HepG2 (cell line): ENCODE measurements at regions not wholly inside any gene's neighbourhood (a gene's known extent, or its start where the extent isn't known, plus 50 kb on each side); places are given as distances from the start of the nearest gene placed in this dataset.

Source experiments
- ATAC-seq: fragments of 200-7000 bp; cut with Tn5 transposase; 3 replicates; pipeline ENCODE4 v1.9.1; 2020; ENCODE audit warnings: mild to moderate bottlenecking, moderate library complexity
- BruUV-seq: library from RNA; stranded (reverse); fragments of 400-500 nt; replicated peaks from 2 replicates; lab custom pipeline; 2021; lab: Mats Ljungman, UMichigan
- CTCF ChIA-PET: fragments of 300-600 bp; formaldehyde crosslinking; extraction: SDS; loops from one replicate; lab custom pipeline; 2021; ENCODE audit warnings: low total read pairs, inconsistent platforms, low intra/inter-chr PET ratio; lab: Yijun Ruan, JAX
- POLR2A ChIA-PET: fragments of 350-600 bp; sonication (Branson Sonifier 250); formaldehyde crosslinking; loops from one replicate; lab custom pipeline; 2020; ENCODE audit warnings: antibody characterized with exemption, inconsistent platforms; lab: Yijun Ruan, JAX
- DNase-seq: peaks from one replicate; pipeline ENCODE4 v3.0.0-alpha.2; 2015; ENCODE audit warnings: low spot score
- FAIRE-seq: peaks from 3 replicates; lab custom pipeline; 2011; peaks lifted over from hg19 to GRCh38; lab: Jason Lieb, UNC
- H2AFZ ChIP-seq: one replicate; pipeline ENCODE4 v1.6.1; 2011; ENCODE audit warnings: low read length, inconsistent platforms
- H3K27ac ChIP-seq: fragments of 300-600 bp; 3 replicates; pipeline ENCODE4 v1.8.0; 2011; ENCODE audit warnings: mixed run types, mild to moderate bottlenecking, mixed read lengths, low read length, inconsistent platforms; ENCODE audit not compliant: insufficient read depth; ENCODE audit errors: extremely low read length
- H3K27me3 ChIP-seq, 2 experiments: fragments of 200-600 bp in 1 of 2; 2 replicates in 1 of 2; 3 replicates in 1 of 2; pipeline versions ENCODE4 v1.6.0 to v1.8.0; 2011; ENCODE audit warnings: low read length in 2 of 2, mild to moderate bottlenecking in 2 of 2, moderate library complexity in 2 of 2, inconsistent platforms in 1 of 2; ENCODE audit not compliant: insufficient read depth in 2 of 2, control insufficient read depth in 1 of 2
- H3K36me3 ChIP-seq, 2 experiments: fragments of 200-600 bp in 1 of 2; replicated peaks in 1 of 2; 2 replicates in 1 of 2; 3 replicates in 1 of 2; pipeline versions ENCODE4 v1.5.1 to v1.8.0; 2011; ENCODE audit warnings: low read length in 2 of 2, inconsistent platforms in 1 of 2; ENCODE audit not compliant: insufficient read depth in 2 of 2, control insufficient read depth in 1 of 2
- H3K4me1 ChIP-seq: 2 replicates; pipeline ENCODE4 v1.5.1; 2012; ENCODE audit warnings: low read length, inconsistent platforms; ENCODE audit not compliant: insufficient read depth
- H3K4me2 ChIP-seq: 2 replicates; pipeline ENCODE4 v1.6.0; 2011; ENCODE audit warnings: low read depth, low read length, inconsistent platforms
- H3K4me3 ChIP-seq, 3 experiments: fragments of 200-600 bp in 1 of 3; sonication (generic), shearing (Covaris generic) in 1 of 3; replicated peaks in 1 of 3; 2 replicates each; pipeline ENCODE4 v1.5.1; 2011 to 2016; ENCODE audit warnings: low read length in 3 of 3, inconsistent platforms in 2 of 3, low read depth in 2 of 3, mild to moderate bottlenecking in 2 of 3, control low read depth in 1 of 3, mixed read lengths in 1 of 3; ENCODE audit not compliant: insufficient read depth in 1 of 3
- H3K79me2 ChIP-seq: one replicate; pipeline ENCODE4 v1.6.1; 2011; ENCODE audit warnings: low read length, inconsistent platforms; ENCODE audit not compliant: insufficient read depth
- H3K9ac ChIP-seq: 2 replicates; pipeline ENCODE4 v1.6.0; 2011; ENCODE audit warnings: mild to moderate bottlenecking, low read depth, low read length, inconsistent platforms; ENCODE audit not compliant: insufficient read depth
- H3K9me3 ChIP-seq: 2 replicates; pipeline ENCODE4 v1.5.1; 2012; ENCODE audit warnings: mild to moderate bottlenecking, low read length
- H4K20me1 ChIP-seq: 2 replicates; pipeline ENCODE4 v1.6.0; 2011; ENCODE audit warnings: inconsistent platforms, mild to moderate bottlenecking, low read length, moderate library complexity; ENCODE audit not compliant: insufficient read depth
- CCDC6 ChIP-seq: sonication (generic); formaldehyde crosslinking; IDR thresholded peaks from 2 replicates; pipeline ENCODE4 v1.8.1; 2022; ENCODE audit warnings: mild to moderate bottlenecking, missing genetic modification reagents, moderate library complexity
- CENPBD1 ChIP-seq: sonication (generic); formaldehyde crosslinking; IDR thresholded peaks from 2 replicates; pipeline ENCODE4 v1.8.0; 2022; ENCODE audit warnings: missing genetic modification reagents, low read depth, mild to moderate bottlenecking, borderline replicate concordance
- CHCHD3 ChIP-seq: sonication (generic); formaldehyde crosslinking; IDR thresholded peaks from 2 replicates; pipeline ENCODE4 v1.8.0; 2022; ENCODE audit warnings: mild to moderate bottlenecking, missing genetic modification reagents, moderate library complexity
- CTCF ChIP-seq: sonication (generic); formaldehyde crosslinking; IDR thresholded peaks from 2 replicates; pipeline ENCODE4 v1.5.0; 2020; ENCODE audit warnings: mild to moderate bottlenecking, missing genetic modification reagents, moderate library complexity
- HMG20B ChIP-seq: conservative IDR thresholded peaks from 2 replicates; pipeline ENCODE4 v1.6.1; 2016; ENCODE audit warnings: missing genetic modification reagents, missing compliant biosample characterization
- HMGA1 ChIP-seq: sonication (generic); formaldehyde crosslinking; conservative IDR thresholded peaks from 2 replicates; pipeline ENCODE4 v1.4.0; 2020; ENCODE audit warnings: missing genetic modification reagents
- JUNB ChIP-seq: sonication (generic); formaldehyde crosslinking; IDR thresholded peaks from 2 replicates; pipeline ENCODE4 v1.8.0; 2022; ENCODE audit warnings: missing genetic modification reagents, mild to moderate bottlenecking, borderline replicate concordance
- NFIB ChIP-seq: sonication (generic); formaldehyde crosslinking; IDR thresholded peaks from 2 replicates; pipeline ENCODE4 v1.9.0; 2021; ENCODE audit warnings: missing genetic modification reagents, mild to moderate bottlenecking, borderline replicate concordance
- ZBTB38 ChIP-seq: sonication (generic); formaldehyde crosslinking; IDR thresholded peaks from 2 replicates; pipeline ENCODE4 v1.5.1; 2020; ENCODE audit warnings: mild to moderate bottlenecking, missing genetic modification reagents
- ZFP36 ChIP-seq: fragments of 150-350 bp; IDR thresholded peaks from 2 replicates; pipeline ENCODE4 v1.6.1; 2018; ENCODE audit warnings: borderline replicate concordance, low read length, low read depth; ENCODE audit not compliant: partially characterized antibody
- ZNF205 ChIP-seq: IDR thresholded peaks from 2 replicates; pipeline ENCODE4 v1.6.1; 2018; ENCODE audit warnings: missing biosample characterization, missing genetic modification reagents
- ZNF230 ChIP-seq: sonication (generic); formaldehyde crosslinking; IDR thresholded peaks from 2 replicates; pipeline ENCODE4 v1.4.0; 2020; ENCODE audit warnings: mild to moderate bottlenecking, missing genetic modification reagents
- ZNF292 ChIP-seq: sonication (generic); formaldehyde crosslinking; IDR thresholded peaks from 2 replicates; pipeline ENCODE4 v1.8.1; 2022; ENCODE audit warnings: mild to moderate bottlenecking, low read depth, missing genetic modification reagents, borderline replicate concordance
- ZNF354B ChIP-seq: sonication (generic); formaldehyde crosslinking; IDR thresholded peaks from 2 replicates; pipeline ENCODE4 v1.8.0; 2022; ENCODE audit warnings: mild to moderate bottlenecking, missing genetic modification reagents
- ZNF513 ChIP-seq: sonication (generic); formaldehyde crosslinking; conservative IDR thresholded peaks from 2 replicates; pipeline ENCODE4 v1.5.0; 2020; ENCODE audit warnings: missing genetic modification reagents
- WGBS: methylation state at CpG from one replicate; pipeline ENCODE4 v1.1.6; 2017; ENCODE audit warnings: low lambda C conversion rate; 5-methylcytosine and 5-hydroxymethylcytosine counted together
- in situ Hi-C: cut with HindIII; loops from 2 replicates; pipeline ENCODE4 v1.10.0; 2017; ENCODE audit warnings: low pct_unique_long_range_greater_than_20kb; ENCODE audit not compliant: extremely low pct_ligation_motif_present
- intact Hi-C: fragments of 100-400 bp; cut with micrococcal nuclease; formaldehyde crosslinking; loops from one replicate; pipeline ENCODE4 v1.10.0; 2022; ENCODE audit not compliant: unreplicated experiment
- TF ChIP-seq, protein P1 (sequence below): sonication (generic); formaldehyde crosslinking; IDR thresholded peaks from 2 replicates; pipeline ENCODE4 v1.4.0; 2020; ENCODE audit warnings: missing genetic modification reagents
- TF ChIP-seq, protein P2 (sequence below): conservative IDR thresholded peaks from 2 replicates; pipeline ENCODE4 v1.6.1; 2018; ENCODE audit warnings: missing genetic modification reagents

GRCh38 chrX:128616933-128617332 is 564.7 kb upstream of the ACTRT1 start:
- ChIA-PET CTCF (no interaction called here), POLR2A (no interaction called here)
- Histone ChIP-seq H3K4me3 (no peak overlapping the region), H2AFZ (no peak overlapping the region), H3K79me2 (no peaks in the 10 kb centered on the region), H3K9me3 (no peaks in the 10 kb centered on the region)
- 13% methylated on average over 1 of the region's 1 CpG for WGBS
- no peak for ATAC-seq
- BruUV-seq = no TSS peak
- in situ Hi-C loops = no loop called here
- TF ChIP-seq CENPBD1 (CRISPR knock-in tag) (no peak), ZNF292 (CRISPR knock-in tag) (no peak), JUNB (CRISPR knock-in tag) (no peak), CHCHD3 (CRISPR knock-in tag) (no peak), HMGA1 (CRISPR knock-in tag) (no peak), ZFP36 (no peak), ZNF513 (CRISPR knock-in tag) (no peak), CTCF (no peak), CCDC6 (no peak), ZNF205 (no peak), HMG20B (no peak), ZBTB38 (CRISPR knock-in tag) (no peak), ZNF230 (no peak), NFIB (CRISPR knock-in tag) (no peak), ZNF354B (CRISPR knock-in tag) (no peak)
- TF ChIP-seq, protein P1, sequence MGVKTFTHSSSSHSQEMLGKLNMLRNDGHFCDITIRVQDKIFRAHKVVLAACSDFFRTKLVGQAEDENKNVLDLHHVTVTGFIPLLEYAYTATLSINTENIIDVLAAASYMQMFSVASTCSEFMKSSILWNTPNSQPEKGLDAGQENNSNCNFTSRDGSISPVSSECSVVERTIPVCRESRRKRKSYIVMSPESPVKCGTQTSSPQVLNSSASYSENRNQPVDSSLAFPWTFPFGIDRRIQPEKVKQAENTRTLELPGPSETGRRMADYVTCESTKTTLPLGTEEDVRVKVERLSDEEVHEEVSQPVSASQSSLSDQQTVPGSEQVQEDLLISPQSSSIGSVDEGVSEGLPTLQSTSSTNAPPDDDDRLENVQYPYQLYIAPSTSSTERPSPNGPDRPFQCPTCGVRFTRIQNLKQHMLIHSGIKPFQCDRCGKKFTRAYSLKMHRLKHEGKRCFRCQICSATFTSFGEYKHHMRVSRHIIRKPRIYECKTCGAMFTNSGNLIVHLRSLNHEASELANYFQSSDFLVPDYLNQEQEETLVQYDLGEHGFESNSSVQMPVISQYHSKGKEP (CRISPR knock-in tag) = no peak
- TF ChIP-seq, protein P2, sequence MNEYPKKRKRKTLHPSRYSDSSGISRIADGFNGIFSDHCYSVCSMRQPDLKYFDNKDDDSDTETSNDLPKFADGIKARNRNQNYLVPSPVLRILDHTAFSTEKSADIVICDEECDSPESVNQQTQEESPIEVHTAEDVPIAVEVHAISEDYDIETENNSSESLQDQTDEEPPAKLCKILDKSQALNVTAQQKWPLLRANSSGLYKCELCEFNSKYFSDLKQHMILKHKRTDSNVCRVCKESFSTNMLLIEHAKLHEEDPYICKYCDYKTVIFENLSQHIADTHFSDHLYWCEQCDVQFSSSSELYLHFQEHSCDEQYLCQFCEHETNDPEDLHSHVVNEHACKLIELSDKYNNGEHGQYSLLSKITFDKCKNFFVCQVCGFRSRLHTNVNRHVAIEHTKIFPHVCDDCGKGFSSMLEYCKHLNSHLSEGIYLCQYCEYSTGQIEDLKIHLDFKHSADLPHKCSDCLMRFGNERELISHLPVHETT (CRISPR knock-in tag) = no peak
- TF ChIP-seq, all 625 proteins: peak for 0
- H3K27me3 ChIP-seq = no peaks in the 10 kb centered on the region
- intact Hi-C loops = no loop called here
- no peaks in the 10 kb centered on the region for H3K4me1 ChIP-seq
- DNase-seq (no peak), FAIRE-seq (no peak)
- H4K20me1 ChIP-seq = no peaks in the 10 kb centered on the region
- H3K27ac ChIP-seq = no peak overlapping the region
- H3K36me3 ChIP-seq = no peaks in the 10 kb centered on the region
- H3K9ac ChIP-seq = no peak overlapping the region
- no peak overlapping the region for H3K4me2 ChIP-seq
